PC-3 (cell line): ENCODE measurements at regions not wholly inside any gene's neighbourhood (a gene's known extent, or its start where the extent isn't known, plus 50 kb on each side); places are given as distances from the start of the nearest gene placed in this dataset.

Experiments
- ATAC-seq: fragments of 200-7000 bp; cut with Tn5 transposase; 2 replicates; pipeline ENCODE4 v1.9.1; 2020; ENCODE audit warnings: mild to moderate bottlenecking, moderate library complexity
- BruUV-seq: library from RNA; stranded (reverse); fragments of 400-500 nt; replicated peaks from 2 replicates; lab custom pipeline; 2021; lab: Mats Ljungman, UMichigan
- CTCF ChIA-PET: fragments of 300-600 bp; sonication (Branson Sonifier 250); formaldehyde crosslinking; loops from one replicate; lab custom pipeline; 2022; ENCODE audit warnings: antibody characterized with exemption; lab: Charles Lee
- POLR2A ChIA-PET: fragments of 300-600 bp; sonication (Branson Sonifier 250); formaldehyde crosslinking; loops from one replicate; lab custom pipeline; 2022; ENCODE audit warnings: antibody characterized with exemption; ENCODE audit not compliant: unreplicated experiment; lab: Charles Lee
- DNase-seq: peaks from one replicate; pipeline ENCODE4 v3.0.0-alpha.2; 2015
- H2AFZ ChIP-seq: fragments of 300-600 bp; sonication (generic); 2 replicates; pipeline ENCODE4 v1.6.0; 2016; ENCODE audit warnings: antibody characterized with exemption, low read length
- H3F3A ChIP-seq: fragments of 300-600 bp; sonication (generic); one replicate; pipeline ENCODE4 v1.6.0; 2017; ENCODE audit warnings: antibody characterized with exemption, low read length, control low read depth, mild to moderate bottlenecking; ENCODE audit not compliant: unreplicated experiment
- H3K27ac ChIP-seq: fragments of 300-600 bp; sonication (generic); 2 replicates; pipeline ENCODE4 v1.5.1; 2016; ENCODE audit warnings: mild to moderate bottlenecking, low read length
- H3K27me3 ChIP-seq: fragments of 300-600 bp; sonication (generic); 2 replicates; pipeline ENCODE4 v1.6.1; 2016; ENCODE audit warnings: low read length, mixed read lengths
- H3K36me3 ChIP-seq: fragments of 300-600 bp; sonication (generic); 2 replicates; pipeline ENCODE4 v1.6.1; 2016; ENCODE audit warnings: low read depth, mixed run types, low read length, mixed read lengths
- H3K4me1 ChIP-seq: fragments of 300-600 bp; sonication (generic); 2 replicates; pipeline ENCODE4 v1.5.1; 2016; ENCODE audit warnings: low read length; ENCODE audit not compliant: insufficient read depth
- H3K4me2 ChIP-seq: fragments of 300-600 bp; sonication (generic); 2 replicates; pipeline ENCODE4 v1.6.0; 2016; ENCODE audit warnings: low read length
- H3K4me3 ChIP-seq: fragments of 300-600 bp; sonication (generic); 2 replicates; pipeline ENCODE4 v1.5.1; 2016; ENCODE audit warnings: mild to moderate bottlenecking, low read length, mixed read lengths
- H3K79me2 ChIP-seq: fragments of 300-600 bp; sonication (generic); 2 replicates; pipeline ENCODE4 v1.6.1; 2017; ENCODE audit warnings: low read length, mixed read lengths
- H3K9ac ChIP-seq: fragments of 300-600 bp; sonication (generic); 2 replicates; pipeline ENCODE4 v1.6.0; 2016; ENCODE audit warnings: mild to moderate bottlenecking, low read length
- H3K9me2 ChIP-seq: fragments of 300-600 bp; sonication (generic); replicated peaks from 2 replicates; pipeline ENCODE4 v1.6.1; 2016; ENCODE audit warnings: mixed run types, low read length, mixed read lengths
- H3K9me3 ChIP-seq: fragments of 300-600 bp; sonication (generic); 2 replicates; pipeline ENCODE4 v1.6.1; 2016; ENCODE audit warnings: low read length, mixed read lengths
- H4K20me1 ChIP-seq: fragments of 300-600 bp; sonication (generic); 2 replicates; pipeline ENCODE4 v1.6.1; 2016; ENCODE audit warnings: low read length, mixed read lengths
- EZH2 ChIP-seq: fragments of 300-600 bp; sonication (generic); IDR thresholded peaks from one replicate; pipeline ENCODE4 v1.6.1; 2017; ENCODE audit warnings: antibody characterized with exemption, mild to moderate bottlenecking, low read length; ENCODE audit not compliant: unreplicated experiment
- EZH2phosphoT487 ChIP-seq: fragments of 300-600 bp; sonication (generic); IDR thresholded peaks from 2 replicates; pipeline ENCODE4 v1.6.1; 2018; ENCODE audit warnings: mild to moderate bottlenecking, antibody characterized with exemption, low read length, borderline replicate concordance
- intact Hi-C: fragments of 100-400 bp; cut with micrococcal nuclease; formaldehyde crosslinking; loops from 2 replicates; pipeline ENCODE4 v1.9.0; 2023
- TF ChIP-seq, protein P1 (sequence below): fragments of 300-600 bp; sonication (generic); conservative IDR thresholded peaks from 2 replicates; pipeline ENCODE4 v1.5.1; 2017; ENCODE audit warnings: antibody characterized with exemption, low read depth, mild to moderate bottlenecking, low read length

DNA sequence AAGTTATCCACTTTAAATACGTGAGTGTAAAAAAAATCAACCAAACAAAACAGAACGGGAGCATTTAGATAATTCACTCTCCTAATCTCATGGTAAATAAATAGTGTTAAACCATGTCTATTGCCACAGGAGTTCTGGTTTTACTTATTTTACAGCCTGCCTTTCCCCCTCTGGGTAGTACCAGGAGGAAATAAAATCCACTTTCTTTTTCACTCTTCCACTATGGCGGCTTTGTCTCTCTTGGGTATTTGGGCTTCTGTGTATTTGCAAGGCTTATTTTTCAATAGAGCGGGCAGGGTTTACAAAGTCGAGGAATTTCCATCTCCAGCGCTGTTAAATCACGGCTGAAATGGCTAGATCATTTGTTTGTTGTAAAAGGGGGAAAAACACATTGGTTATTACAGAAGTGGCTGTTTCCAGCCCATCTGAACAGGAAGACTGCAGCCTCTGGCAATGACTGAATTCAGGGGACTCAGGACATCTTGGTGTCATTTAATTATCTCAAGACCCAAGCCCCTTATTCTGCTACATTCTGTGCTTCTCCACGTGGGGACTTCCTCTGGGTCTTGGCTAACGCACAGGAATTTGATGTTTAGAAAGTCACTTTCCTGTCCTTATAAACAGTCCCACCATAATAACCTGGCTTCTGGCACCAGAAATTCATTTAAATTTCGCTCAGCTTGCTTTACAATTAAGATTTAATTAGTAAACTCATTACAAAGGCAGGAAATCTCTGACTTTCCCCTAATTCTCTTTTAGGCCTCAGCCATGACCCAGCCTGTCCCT lies 323.9 kb downstream of the GATA3 start:
- POLR2A ChIA-PET, result no interaction called here
- H3F3A ChIP-seq, result no peaks in the 10 kb centered on the region
- H3K27ac ChIP-seq, result no peak overlapping the region
- no peaks in the 10 kb centered on the region for H3K9me2 ChIP-seq
- no peak overlapping the region for H3K9ac ChIP-seq
- H4K20me1 ChIP-seq, result no peaks in the 10 kb centered on the region
- H3K79me2 ChIP-seq, result no peaks in the 10 kb centered on the region
- DNase-seq (no peak), ATAC-seq (no peak)
- H3K4me3 ChIP-seq, result no peak overlapping the region
- TF ChIP-seq, protein P1, sequence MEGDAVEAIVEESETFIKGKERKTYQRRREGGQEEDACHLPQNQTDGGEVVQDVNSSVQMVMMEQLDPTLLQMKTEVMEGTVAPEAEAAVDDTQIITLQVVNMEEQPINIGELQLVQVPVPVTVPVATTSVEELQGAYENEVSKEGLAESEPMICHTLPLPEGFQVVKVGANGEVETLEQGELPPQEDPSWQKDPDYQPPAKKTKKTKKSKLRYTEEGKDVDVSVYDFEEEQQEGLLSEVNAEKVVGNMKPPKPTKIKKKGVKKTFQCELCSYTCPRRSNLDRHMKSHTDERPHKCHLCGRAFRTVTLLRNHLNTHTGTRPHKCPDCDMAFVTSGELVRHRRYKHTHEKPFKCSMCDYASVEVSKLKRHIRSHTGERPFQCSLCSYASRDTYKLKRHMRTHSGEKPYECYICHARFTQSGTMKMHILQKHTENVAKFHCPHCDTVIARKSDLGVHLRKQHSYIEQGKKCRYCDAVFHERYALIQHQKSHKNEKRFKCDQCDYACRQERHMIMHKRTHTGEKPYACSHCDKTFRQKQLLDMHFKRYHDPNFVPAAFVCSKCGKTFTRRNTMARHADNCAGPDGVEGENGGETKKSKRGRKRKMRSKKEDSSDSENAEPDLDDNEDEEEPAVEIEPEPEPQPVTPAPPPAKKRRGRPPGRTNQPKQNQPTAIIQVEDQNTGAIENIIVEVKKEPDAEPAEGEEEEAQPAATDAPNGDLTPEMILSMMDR, result no peak
- TF ChIP-seq EZH2phosphoT487 (no peak), EZH2 (no peak)
- H3K36me3 ChIP-seq, result no peaks in the 10 kb centered on the region
- no peaks in the 10 kb centered on the region for H3K9me3 ChIP-seq
- H3K4me1 ChIP-seq, result no peaks in the 10 kb centered on the region
- no peaks in the 10 kb centered on the region for H3K27me3 ChIP-seq
- BruUV-seq, result no TSS peak
- CTCF ChIA-PET, result no interaction called here
- no peak overlapping the region for H3K4me2 ChIP-seq
- intact Hi-C loops, result no loop called here
- H2AFZ ChIP-seq, result no peak overlapping the region

DNA sequence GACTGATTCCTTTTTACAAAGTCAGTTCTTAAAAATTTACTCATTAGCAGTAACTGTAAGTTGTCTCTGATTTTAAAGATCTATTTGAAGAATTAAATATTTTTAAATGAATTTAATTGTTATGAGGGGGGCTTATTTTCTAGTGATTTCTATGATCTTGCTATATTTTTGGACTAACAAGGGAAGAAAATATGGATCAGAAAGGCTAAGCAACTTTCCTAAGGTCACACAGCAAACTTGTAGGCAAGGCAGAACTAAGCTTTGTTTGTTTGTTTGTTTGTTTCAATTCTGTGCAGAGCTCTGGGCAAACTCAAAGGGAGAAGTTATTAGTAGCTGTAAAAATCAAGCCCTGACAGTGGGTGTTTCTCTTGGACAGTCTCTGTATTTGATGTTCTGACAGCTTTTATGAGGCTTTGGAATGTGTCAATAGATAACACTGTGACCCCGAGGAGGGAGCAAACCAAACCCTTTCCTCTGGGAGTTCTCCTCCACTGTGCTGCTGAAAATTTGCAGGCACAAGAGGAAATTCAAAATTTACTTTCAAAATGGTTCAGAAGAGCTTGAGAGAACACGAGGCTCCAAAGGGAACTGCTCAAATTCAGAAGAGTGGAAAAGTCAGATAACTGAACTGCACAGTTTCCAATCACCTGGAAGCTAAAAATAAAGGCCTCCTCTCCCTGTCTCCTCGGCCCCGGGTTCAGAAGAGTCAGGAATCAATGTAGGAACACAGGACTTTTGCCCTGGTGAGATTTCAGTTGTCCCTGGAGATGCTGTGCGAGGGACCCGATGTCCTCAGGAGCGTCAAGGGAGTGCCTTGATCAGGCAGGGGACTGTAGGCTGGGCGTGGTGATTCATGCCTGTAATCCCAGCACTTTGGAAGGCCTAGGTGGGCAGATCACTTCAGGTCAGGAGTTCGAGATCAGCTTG lies 325.7 kb downstream of the GATA3 start:
- Histone ChIP-seq H3K27ac (no peak overlapping the region), H3F3A (no peaks in the 10 kb centered on the region), H3K36me3 (no peaks in the 10 kb centered on the region), H2AFZ (no peak overlapping the region), H3K4me2 (no peak overlapping the region), H3K9ac (no peak overlapping the region), H3K4me1 (no peaks in the 10 kb centered on the region), H3K9me2 (no peaks in the 10 kb centered on the region), H4K20me1 (no peaks in the 10 kb centered on the region), H3K9me3 (no peaks in the 10 kb centered on the region), H3K27me3 (no peaks in the 10 kb centered on the region), H3K4me3 (no peak overlapping the region), H3K79me2 (no peaks in the 10 kb centered on the region)
- ChIA-PET POLR2A (no interaction called here), CTCF (interaction anchor here (0.7 kb wide), 1 partner anchor 193 kb away, joined by 3 read pairs; no protein-coding TSS in a partner anchor)
- TF ChIP-seq, protein P1, result no peak
- no peak for TF ChIP-seq EZH2
- no peak for TF ChIP-seq EZH2phosphoT487
- no TSS peak for BruUV-seq
- DNase-seq (no peak), ATAC-seq (no peak; the same call in 1 of the 2 replicates)
- intact Hi-C loops, result no loop called here
